ENCODE measurements at regions not wholly inside any gene's neighbourhood (a gene's known extent, or its start where the extent isn't known, plus 50 kb on each side); places are given as distances from the start of the nearest gene placed in this dataset.
"Not testable (repeated sequence)": the region's sequence is repeated elsewhere in the genome, so short reads cannot be mapped to it uniquely, and the experiment has no call there.

- DNase-seq (ENCODE audit: low read depth): no peak
These were observed 51.7 kb downstream of the UBE2NL start for GRCh38 chrX:143935601-143936000.

- no peak for DNase-seq (ENCODE audit: low read depth)
These were observed 56.2 kb downstream of the UBE2NL start for GRCh38 chrX:143940119-143940518.

GRCh38 chrX:143945171-143945570, 61.3 kb downstream of the UBE2NL start:
- DNase-seq (ENCODE audit: low read depth): no peak

- DNase-seq (ENCODE audit: low read depth): no peak
These were observed 80.7 kb downstream of the UBE2NL start for GRCh38 chrX:143964549-143964948.

- peak; percentile 6 for DNase-seq (ENCODE audit: low read depth)
These were observed 104.5 kb downstream of the UBE2NL start for GRCh38 chrX:143988356-143988755.

GRCh38 chrX:143994206-143994605, 110.3 kb downstream of the UBE2NL start:
- DNase-seq (ENCODE audit: low read depth): no peak

- DNase-seq (ENCODE audit: low read depth): no peak
These were observed 114.4 kb downstream of the UBE2NL start for GRCh38 chrX:143998261-143998660.

- DNase-seq (ENCODE audit: low read depth): peak; percentile 9
These were observed 122.9 kb downstream of the UBE2NL start for GRCh38 chrX:144006811-144007210.

GRCh38 chrX:144040793-144041192, 156.9 kb downstream of the UBE2NL start:
- DNase-seq (ENCODE audit: low read depth): no peak

- no peak for DNase-seq (ENCODE audit: low read depth)
These were observed 158.4 kb downstream of the UBE2NL start for GRCh38 chrX:144042271-144042670.

GRCh38 chrX:144075432-144075831, 191.6 kb downstream of the UBE2NL start:
- no peak for DNase-seq (ENCODE audit: low read depth)

- DNase-seq (ENCODE audit: low read depth): not testable (repeated sequence)
These were observed 198.4 kb downstream of the UBE2NL start for GRCh38 chrX:144082237-144082636.

GRCh38 chrX:144089674-144090073, 205.8 kb downstream of the UBE2NL start:
- not testable (repeated sequence) for DNase-seq (ENCODE audit: low read depth)

- not testable (repeated sequence) for DNase-seq (ENCODE audit: low read depth)
These were observed 208.2 kb downstream of the UBE2NL start for GRCh38 chrX:144092116-144092515.

GRCh38 chrX:144119490-144119889, 235.6 kb downstream of the UBE2NL start:
- not testable (repeated sequence) for DNase-seq (ENCODE audit: low read depth)

- DNase-seq (ENCODE audit: low read depth): not testable (repeated sequence)
These were observed 237.7 kb downstream of the UBE2NL start for GRCh38 chrX:144121566-144121965.

- not testable (repeated sequence) for DNase-seq (ENCODE audit: low read depth)
These were observed 243.8 kb downstream of the UBE2NL start for GRCh38 chrX:144127570-144128169.

- DNase-seq (ENCODE audit: low read depth): not testable (repeated sequence)
These were observed 245.6 kb downstream of the UBE2NL start for GRCh38 chrX:144129511-144129910.

GRCh38 chrX:144130507-144130906, 246.6 kb downstream of the UBE2NL start:
- DNase-seq (ENCODE audit: low read depth): not testable (repeated sequence)

GRCh38 chrX:144131080-144131479, 247.2 kb downstream of the UBE2NL start:
- not testable (repeated sequence) for DNase-seq (ENCODE audit: low read depth)

- not testable (repeated sequence) for DNase-seq (ENCODE audit: low read depth)
These were observed 250.7 kb downstream of the UBE2NL start for GRCh38 chrX:144134448-144135119.

GRCh38 chrX:144154474-144154873, 270.6 kb downstream of the UBE2NL start:
- not testable (repeated sequence) for DNase-seq (ENCODE audit: low read depth)

GRCh38 chrX:144185197-144185596, 301.3 kb downstream of the UBE2NL start:
- not testable (repeated sequence) for DNase-seq (ENCODE audit: low read depth)

All from myocyte (in vitro differentiated cells).